BJ (cell line): ENCODE measurements at regions not wholly inside any gene's neighbourhood (a gene's known extent, or its start where the extent isn't known, plus 50 kb on each side); places are given as distances from the start of the nearest gene placed in this dataset.

Experiments used
- CTCF ChIA-PET: fragments of 350-600 bp; formaldehyde crosslinking; extraction: SDS; loops from one replicate; lab custom pipeline; 2021; ENCODE audit warnings: antibody characterized with exemption, inconsistent platforms; lab: Yijun Ruan, JAX
- POLR2A ChIA-PET: fragments of 300-600 bp; sonication (Branson Sonifier 250); formaldehyde crosslinking; extraction: SDS; loops from one replicate; lab custom pipeline; 2021; ENCODE audit warnings: antibody characterized with exemption; lab: Charles Lee
- DNase-seq: peaks from one replicate; pipeline ENCODE4 v3.0.0-alpha.2; 2011; ENCODE audit warnings: low read depth
- H3K27me3 ChIP-seq: 2 replicates; pipeline ENCODE4 v1.6.0; 2011; ENCODE audit warnings: low read length; ENCODE audit not compliant: control insufficient read depth, insufficient read depth
- H3K36me3 ChIP-seq: 2 replicates; pipeline ENCODE4 v1.5.1; 2011; ENCODE audit warnings: low read length; ENCODE audit not compliant: control insufficient read depth, insufficient read depth
- H3K4me3 ChIP-seq: 2 replicates; pipeline ENCODE4 v1.5.1; 2011; ENCODE audit warnings: low read depth, mild to moderate bottlenecking, control low read depth, low read length
- CTCF ChIP-seq: IDR thresholded peaks from 2 replicates; pipeline ENCODE4 v1.5.1; 2011; ENCODE audit warnings: low read depth, mild to moderate bottlenecking, control low read depth, inconsistent platforms, low read length, moderate library complexity; ENCODE audit not compliant: insufficient read depth

- ChIA-PET POLR2A (no interaction called here), CTCF (no interaction called here)
- Histone ChIP-seq H3K36me3 (no peaks in the 10 kb centered on the region), H3K4me3 (no peak overlapping the region), H3K27me3 (no peaks in the 10 kb centered on the region)
- TF ChIP-seq CTCF: no peak
- no peak for DNase-seq
Observed at GRCh38 chr2:192579965-192580700, 385.4 kb upstream of the TMEFF2 start.

DNA sequence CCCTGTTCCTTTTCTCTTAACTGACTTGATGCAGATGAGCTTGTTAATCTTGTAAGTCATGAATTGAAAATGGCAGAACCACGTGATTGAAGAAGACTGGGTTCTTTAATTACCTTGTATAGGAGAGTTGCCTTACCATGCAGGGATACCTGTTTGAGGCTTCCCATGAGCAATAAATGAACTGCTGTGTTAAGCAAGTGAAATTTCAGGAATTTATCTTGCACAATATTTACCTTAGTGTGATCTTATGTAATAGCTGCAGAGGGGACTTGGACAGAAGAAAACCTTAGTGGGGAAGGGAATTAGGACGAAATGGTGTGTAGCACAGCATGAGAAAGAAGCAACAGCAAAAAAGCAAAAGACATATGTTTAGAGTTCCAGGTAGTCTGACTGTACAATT, 384.0 kb upstream of the TMEFF2 start:
- no peaks in the 10 kb centered on the region for H3K27me3 ChIP-seq
- H3K36me3 ChIP-seq: no peaks in the 10 kb centered on the region
- DNase-seq: no peak
- POLR2A ChIA-PET: no interaction called here
- CTCF ChIA-PET: no interaction called here
- TF ChIP-seq CTCF: no peak
- no peak overlapping the region for H3K4me3 ChIP-seq

DNA sequence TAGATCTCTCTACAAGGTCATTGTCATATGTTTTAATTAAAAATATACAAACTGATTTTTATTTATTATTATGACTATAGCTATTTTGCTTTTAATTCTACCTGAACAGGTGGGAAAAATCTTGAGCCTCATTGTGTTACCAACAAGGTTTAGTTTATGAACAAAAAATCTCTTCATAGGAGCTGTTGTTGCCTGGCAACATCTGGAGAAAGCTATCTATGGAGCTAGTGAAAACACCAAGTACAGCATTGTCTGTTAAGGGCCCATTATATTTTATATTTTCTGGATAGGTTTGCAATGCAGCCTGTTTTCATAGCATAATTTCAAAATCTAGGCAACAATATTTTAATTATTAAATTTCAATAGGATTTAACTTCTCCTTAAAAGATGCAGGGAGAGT, 383.0 kb upstream of the TMEFF2 start:
- no peak for DNase-seq
- Histone ChIP-seq H3K36me3 (no peaks in the 10 kb centered on the region), H3K27me3 (no peaks in the 10 kb centered on the region), H3K4me3 (no peak overlapping the region)
- ChIA-PET CTCF (no interaction called here), POLR2A (no interaction called here)
- TF ChIP-seq CTCF: no peak

GRCh38 chr2:192574552-192574951, 379.8 kb upstream of the TMEFF2 start:
- POLR2A ChIA-PET: no interaction called here
- CTCF ChIA-PET: no interaction called here
- DNase-seq: no peak
- Histone ChIP-seq H3K4me3 (no peak overlapping the region), H3K27me3 (no peaks in the 10 kb centered on the region), H3K36me3 (no peaks in the 10 kb centered on the region)
- TF ChIP-seq CTCF: no peak

DNA sequence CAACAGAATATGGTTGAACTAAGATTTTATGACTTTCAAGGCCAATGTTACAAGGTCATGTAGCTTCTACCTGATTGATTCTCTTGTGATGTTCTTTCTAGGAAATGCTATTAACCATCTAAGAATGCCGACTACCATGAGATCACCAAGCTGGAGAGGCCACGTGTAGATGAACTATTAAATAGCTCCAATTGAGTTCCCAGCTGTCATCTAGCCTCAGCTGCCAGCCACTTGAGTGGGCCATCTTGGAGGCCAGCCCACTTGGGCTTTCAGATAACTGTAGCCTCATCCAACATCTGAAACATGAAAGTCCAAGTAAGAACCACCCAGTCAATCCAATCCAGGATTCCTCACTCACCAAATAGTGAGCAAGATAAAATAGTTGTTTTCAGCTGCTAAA, 376.9 kb upstream of the TMEFF2 start:
- no peaks in the 10 kb centered on the region for H3K27me3 ChIP-seq
- H3K4me3 ChIP-seq: no peak overlapping the region
- DNase-seq: no peak
- POLR2A ChIA-PET: no interaction called here
- no peaks in the 10 kb centered on the region for H3K36me3 ChIP-seq
- CTCF ChIA-PET: no interaction called here
- no peak for TF ChIP-seq CTCF
